Keratinocyte (primary cell): ENCODE measurements at regions not wholly inside any gene's neighbourhood (a gene's known extent, or its start where the extent isn't known, plus 50 kb on each side); places are given as distances from the start of the nearest gene placed in this dataset.

Source experiments
- DNase-seq: peaks from one replicate; pipeline ENCODE4 v3.0.0-alpha.2; 2011; ENCODE audit warnings: low read depth, missing footprints, low spot score
- FAIRE-seq: peaks from 2 replicates; lab custom pipeline; 2011; peaks lifted over from hg19 to GRCh38; lab: Jason Lieb, UNC
- H2AFZ ChIP-seq: 2 replicates; pipeline ENCODE4 v1.6.0; 2012; ENCODE audit warnings: low read length, control low read depth, inconsistent platforms; ENCODE audit not compliant: control insufficient read depth
- H3K27ac ChIP-seq: 2 replicates; pipeline ENCODE4 v1.5.1; 2011; ENCODE audit warnings: low read length; ENCODE audit not compliant: control insufficient read depth, insufficient read depth
- H3K27me3 ChIP-seq: 3 replicates; pipeline ENCODE4 v1.6.0; 2011; ENCODE audit warnings: low read length; ENCODE audit not compliant: control insufficient read depth, insufficient read depth; ENCODE audit errors: extremely low read depth
- H3K36me3 ChIP-seq, 2 experiments: 2 replicates in 1 of 2; 3 replicates in 1 of 2; pipeline ENCODE4 v1.5.1; 2011; ENCODE audit warnings: low read length in 2 of 2, mild to moderate bottlenecking in 1 of 2; ENCODE audit not compliant: control insufficient read depth in 2 of 2, insufficient read depth in 2 of 2; ENCODE audit errors: extremely low read depth in 1 of 2
- H3K4me1 ChIP-seq: 3 replicates; pipeline ENCODE4 v1.5.1; 2011; ENCODE audit warnings: low read length; ENCODE audit not compliant: control insufficient read depth, insufficient read depth; ENCODE audit errors: extremely low read depth
- H3K4me2 ChIP-seq: 3 replicates; pipeline ENCODE4 v1.6.0; 2011; ENCODE audit warnings: low read depth, low read length; ENCODE audit not compliant: control insufficient read depth, insufficient read depth; ENCODE audit errors: extremely low read depth
- H3K4me3 ChIP-seq, 3 experiments: fragments of 200-600 bp in 1 of 3; sonication (generic) in 1 of 3; 2 replicates in 2 of 3; 3 replicates in 1 of 3; pipeline ENCODE4 v1.5.1; 2011 to 2016; ENCODE audit warnings: low read length in 3 of 3, mild to moderate bottlenecking in 3 of 3, control low read depth in 2 of 3, inconsistent platforms in 1 of 3, low read depth in 1 of 3, mixed read lengths in 1 of 3, mixed run types in 1 of 3, moderate library complexity in 1 of 3; ENCODE audit not compliant: control insufficient read depth in 2 of 3, insufficient read depth in 2 of 3; ENCODE audit errors: extremely low read depth in 1 of 3
- H3K79me2 ChIP-seq: 2 replicates; pipeline ENCODE4 v1.6.0; 2012; ENCODE audit warnings: low read length; ENCODE audit not compliant: control insufficient read depth, insufficient read depth
- H3K9ac ChIP-seq: 3 replicates; pipeline ENCODE4 v1.6.0; 2011; ENCODE audit warnings: low read length; ENCODE audit not compliant: control insufficient read depth, insufficient read depth; ENCODE audit errors: extremely low read depth
- H3K9me1 ChIP-seq: 3 replicates; pipeline ENCODE4 v1.6.0; 2011; ENCODE audit warnings: low read length; ENCODE audit not compliant: control insufficient read depth, insufficient read depth; ENCODE audit errors: extremely low read depth
- H3K9me3 ChIP-seq: 2 replicates; pipeline ENCODE4 v1.5.1; 2012; ENCODE audit warnings: low read depth, low read length; ENCODE audit not compliant: control insufficient read depth
- H4K20me1 ChIP-seq: 3 replicates; pipeline ENCODE4 v1.6.0; 2011; ENCODE audit warnings: low read length; ENCODE audit not compliant: control insufficient read depth, insufficient read depth; ENCODE audit errors: extremely low read depth
- EZH2 ChIP-seq: IDR thresholded peaks from one replicate; pipeline ENCODE4 v1.6.1; 2012; ENCODE audit warnings: inconsistent platforms, mild to moderate bottlenecking, low read length, moderate library complexity
- dilution Hi-C: fragments of 300-500 bp; cut with MboI; formaldehyde crosslinking; loops from one replicate; pipeline ENCODE4 v1.7.0; 2020; ENCODE audit warnings: low sequenced_read_pairs; ENCODE audit not compliant: extremely low pct_ligation_motif_present
- TF ChIP-seq, protein P1 (sequence below), 3 experiments: IDR thresholded peaks in 1 of 3; conservative IDR thresholded peaks in 1 of 3; optimal IDR thresholded peaks in 1 of 3; 2 replicates in 2 of 3; 3 replicates in 1 of 3; pipeline versions ENCODE3 to v1.5.1; 2011; ENCODE audit warnings: low read length in 3 of 3, mild to moderate bottlenecking in 3 of 3, moderate library complexity in 2 of 3, control low read depth in 1 of 3, inconsistent platforms in 1 of 3; ENCODE audit not compliant: insufficient read depth in 2 of 3; ENCODE audit errors: extremely low read depth in 1 of 3

DNA sequence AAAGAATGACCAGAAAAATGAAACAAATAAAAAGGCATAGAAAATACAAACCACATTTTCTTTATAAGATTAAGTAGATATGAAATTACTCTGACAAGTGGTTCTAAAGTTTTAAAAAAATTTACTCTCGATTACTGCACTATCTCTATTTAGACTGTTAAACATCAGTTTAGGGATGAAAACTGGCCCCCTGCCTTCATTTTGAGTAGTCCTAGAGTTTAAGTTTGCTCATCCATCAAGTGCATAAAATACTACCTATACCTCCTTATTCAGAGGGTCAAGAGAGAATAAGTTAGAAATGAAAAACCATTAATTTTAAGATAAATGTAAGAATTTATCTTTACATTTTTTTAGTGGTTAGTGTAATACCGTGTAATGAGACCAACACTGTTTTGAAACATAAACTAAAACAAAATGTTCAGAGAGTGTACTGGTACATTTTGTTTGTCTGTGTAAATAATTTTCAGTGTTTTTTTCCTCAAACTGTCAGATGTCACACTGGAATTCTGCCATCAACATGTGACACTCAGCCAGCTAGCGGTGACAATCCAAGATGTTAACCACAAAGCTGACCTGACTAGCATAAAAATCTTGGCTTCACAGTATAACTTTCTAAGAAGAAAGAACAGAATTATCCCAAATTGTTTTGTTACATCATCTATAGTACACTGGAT is 184.8 kb upstream of the PCDH20 start:
- no peaks in the 10 kb centered on the region for H3K4me1 ChIP-seq
- H3K27ac ChIP-seq: no peak overlapping the region
- no peaks in the 10 kb centered on the region for H3K27me3 ChIP-seq
- H3K9me3 ChIP-seq: no peaks in the 10 kb centered on the region
- no peak overlapping the region for H3K9ac ChIP-seq
- no peak overlapping the region for H3K4me3 ChIP-seq
- no peaks in the 10 kb centered on the region for H3K79me2 ChIP-seq
- H4K20me1 ChIP-seq: no peaks in the 10 kb centered on the region
- dilution Hi-C loops: no loop called here
- H3K4me2 ChIP-seq: no peak overlapping the region
- TF ChIP-seq EZH2: no peak
- TF ChIP-seq, protein P1, sequence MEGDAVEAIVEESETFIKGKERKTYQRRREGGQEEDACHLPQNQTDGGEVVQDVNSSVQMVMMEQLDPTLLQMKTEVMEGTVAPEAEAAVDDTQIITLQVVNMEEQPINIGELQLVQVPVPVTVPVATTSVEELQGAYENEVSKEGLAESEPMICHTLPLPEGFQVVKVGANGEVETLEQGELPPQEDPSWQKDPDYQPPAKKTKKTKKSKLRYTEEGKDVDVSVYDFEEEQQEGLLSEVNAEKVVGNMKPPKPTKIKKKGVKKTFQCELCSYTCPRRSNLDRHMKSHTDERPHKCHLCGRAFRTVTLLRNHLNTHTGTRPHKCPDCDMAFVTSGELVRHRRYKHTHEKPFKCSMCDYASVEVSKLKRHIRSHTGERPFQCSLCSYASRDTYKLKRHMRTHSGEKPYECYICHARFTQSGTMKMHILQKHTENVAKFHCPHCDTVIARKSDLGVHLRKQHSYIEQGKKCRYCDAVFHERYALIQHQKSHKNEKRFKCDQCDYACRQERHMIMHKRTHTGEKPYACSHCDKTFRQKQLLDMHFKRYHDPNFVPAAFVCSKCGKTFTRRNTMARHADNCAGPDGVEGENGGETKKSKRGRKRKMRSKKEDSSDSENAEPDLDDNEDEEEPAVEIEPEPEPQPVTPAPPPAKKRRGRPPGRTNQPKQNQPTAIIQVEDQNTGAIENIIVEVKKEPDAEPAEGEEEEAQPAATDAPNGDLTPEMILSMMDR (optimal IDR thresholded peaks at IDR 0.05 in 1 of 3, IDR thresholded peaks at IDR 0.05 in 1 of 3, conservative IDR thresholded peaks at IDR 0.05 in 1 of 3; ENCODE audit: extremely low read depth in 1 of 3, insufficient read depth in 2 of 3, low read length in 3 of 3): no peak
- H3K9me1 ChIP-seq: no peaks in the 10 kb centered on the region
- H2AFZ ChIP-seq: no peak overlapping the region
- DNase-seq: no peak
- H3K36me3 ChIP-seq: no peaks in the 10 kb centered on the region
- no peak for FAIRE-seq

DNA sequence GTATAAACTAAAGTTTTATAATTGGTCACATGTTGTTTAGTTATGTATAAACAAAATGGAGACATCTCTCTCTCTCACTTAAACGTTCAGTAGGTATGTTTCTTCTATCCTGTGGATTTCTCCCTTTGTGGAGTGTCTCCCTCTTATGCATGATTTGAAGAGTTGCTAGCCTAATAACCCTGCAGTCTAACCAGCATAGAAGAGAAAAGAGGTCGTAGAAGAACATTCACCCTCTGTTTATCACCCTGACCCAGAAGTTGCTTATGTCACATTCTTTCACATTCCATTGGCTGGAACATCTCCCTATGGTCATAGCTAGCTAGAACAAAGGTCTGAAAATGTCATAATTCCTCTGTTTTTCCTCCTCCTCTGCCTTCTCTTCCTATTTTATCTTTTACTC is 176.8 kb upstream of the PCDH20 start:
- FAIRE-seq (no peak), DNase-seq (no peak)

More for the DNA sequence above, 176.8 kb upstream of the PCDH20 start:
- Histone ChIP-seq H4K20me1 (no peaks in the 10 kb centered on the region), H3K27ac (no peak overlapping the region), H3K9ac (no peak overlapping the region), H3K9me3 (no peaks in the 10 kb centered on the region), H3K4me2 (no peak overlapping the region), H3K27me3 (no peaks in the 10 kb centered on the region), H3K4me3 (no peak overlapping the region), H3K9me1 (no peaks in the 10 kb centered on the region), H2AFZ (no peak overlapping the region), H3K79me2 (no peaks in the 10 kb centered on the region), H3K36me3 (no peaks in the 10 kb centered on the region), H3K4me1 (no peaks in the 10 kb centered on the region)
- TF ChIP-seq, protein P1 (optimal IDR thresholded peaks at IDR 0.05 in 1 of 3, IDR thresholded peaks at IDR 0.05 in 1 of 3, conservative IDR thresholded peaks at IDR 0.05 in 1 of 3; ENCODE audit: extremely low read depth in 1 of 3, insufficient read depth in 2 of 3, low read length in 3 of 3): no peak
- no peak for TF ChIP-seq EZH2
- dilution Hi-C loops: no loop called here
